Kidney epithelial cell (primary cell): ENCODE measurements at regions not wholly inside any gene's neighbourhood (a gene's known extent, or its start where the extent isn't known, plus 50 kb on each side); places are given as distances from the start of the nearest gene placed in this dataset.

Experiments
- DNase-seq: peaks from one replicate; pipeline ENCODE4 v3.0.0-alpha.2; 2010; ENCODE audit warnings: low read depth
- H3K27me3 ChIP-seq: 2 replicates; pipeline ENCODE4 v1.6.0; 2011; ENCODE audit warnings: low read length; ENCODE audit not compliant: control insufficient read depth, insufficient read depth
- H3K36me3 ChIP-seq: 2 replicates; pipeline ENCODE4 v1.5.1; 2011; ENCODE audit warnings: low read length; ENCODE audit not compliant: control insufficient read depth, insufficient read depth
- H3K4me3 ChIP-seq: 2 replicates; pipeline ENCODE4 v1.5.1; 2011; ENCODE audit warnings: low read depth, mild to moderate bottlenecking, control low read depth, low read length
- CTCF ChIP-seq: IDR thresholded peaks from 2 replicates; pipeline ENCODE4 v1.5.1; 2011; ENCODE audit warnings: mild to moderate bottlenecking, moderate library complexity, low read length, control low read depth, inconsistent platforms; ENCODE audit not compliant: insufficient read depth, poor library complexity, severe bottlenecking

- no peak for DNase-seq
- TF ChIP-seq CTCF: no peak
- Histone ChIP-seq H3K27me3 (no peaks in the 10 kb centered on the region), H3K36me3 (no peaks in the 10 kb centered on the region), H3K4me3 (no peak overlapping the region)
Measured at GRCh38 chr1:188363943-188364342, 1535.2 kb downstream of the PLA2G4A start.

DNA sequence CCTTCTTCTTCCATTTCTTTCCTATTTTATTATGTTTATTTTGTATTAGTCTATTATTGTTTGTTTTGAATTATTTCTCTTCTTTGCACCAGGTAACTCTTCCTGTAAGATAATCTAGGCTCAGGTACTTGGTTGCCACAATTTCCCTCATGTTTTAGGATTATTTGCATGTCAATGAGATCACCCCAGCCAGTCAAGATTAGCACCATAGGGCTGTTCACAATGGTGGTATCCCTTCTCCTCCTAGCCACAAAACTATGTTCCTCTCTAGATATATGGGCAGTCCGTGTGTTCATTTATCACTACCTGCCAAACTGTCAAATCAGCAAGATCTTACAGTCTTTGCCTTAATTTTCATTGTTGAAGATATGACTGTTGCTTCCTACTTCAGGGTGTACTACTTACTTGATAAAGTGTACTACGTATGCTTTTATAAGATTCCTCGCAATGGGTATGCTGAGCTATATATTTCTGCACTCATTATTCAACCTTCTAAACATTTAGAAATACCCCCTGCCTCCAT is 1536.2 kb downstream of the PLA2G4A start:
- no peaks in the 10 kb centered on the region for H3K36me3 ChIP-seq
- no peak for TF ChIP-seq CTCF
- no peak overlapping the region for H3K4me3 ChIP-seq
- DNase-seq: no peak
- no peaks in the 10 kb centered on the region for H3K27me3 ChIP-seq

DNA sequence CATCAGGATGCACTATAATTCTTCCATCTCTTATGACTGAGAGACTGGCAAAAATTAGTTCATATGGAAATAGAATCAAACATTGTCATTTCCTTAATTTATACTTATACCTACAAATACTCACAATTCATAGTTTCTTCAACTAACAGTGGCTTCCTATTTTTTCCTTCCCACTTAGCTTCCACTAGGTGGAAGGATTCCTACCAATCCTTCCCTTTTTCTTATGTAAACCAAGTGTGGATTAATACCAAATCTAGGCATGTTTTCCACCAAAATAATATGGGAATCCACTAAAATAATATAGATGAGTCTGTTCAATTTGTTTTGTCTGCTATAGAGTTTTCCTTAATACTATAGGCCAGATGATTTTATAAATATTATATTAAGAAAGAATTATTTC is 1537.1 kb downstream of the PLA2G4A start:
- TF ChIP-seq CTCF: no peak
- DNase-seq: no peak
- Histone ChIP-seq H3K36me3 (no peaks in the 10 kb centered on the region), H3K4me3 (no peak overlapping the region), H3K27me3 (no peaks in the 10 kb centered on the region)

DNA sequence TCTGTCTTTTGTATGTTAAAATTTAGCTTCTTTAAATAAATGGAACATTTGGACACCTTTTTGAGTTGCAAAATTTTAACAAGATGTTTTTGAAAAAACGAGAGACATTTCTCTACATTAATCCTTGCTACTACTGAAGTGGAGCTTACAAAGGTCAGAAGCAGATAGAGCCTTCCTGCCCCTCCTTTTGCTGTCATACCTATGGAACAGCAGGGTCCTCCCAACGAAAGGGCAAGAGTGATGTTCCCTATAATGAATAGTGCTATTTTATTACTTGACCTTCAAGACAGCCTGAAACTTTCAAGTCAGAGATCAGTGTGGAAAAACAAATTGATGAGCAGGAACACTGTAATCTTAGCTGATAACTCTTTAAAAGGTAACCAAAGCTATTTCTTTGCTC is 1538.9 kb downstream of the PLA2G4A start:
- TF ChIP-seq CTCF: no peak
- DNase-seq: no peak
- Histone ChIP-seq H3K27me3 (no peaks in the 10 kb centered on the region), H3K4me3 (no peak overlapping the region), H3K36me3 (no peaks in the 10 kb centered on the region)

DNA sequence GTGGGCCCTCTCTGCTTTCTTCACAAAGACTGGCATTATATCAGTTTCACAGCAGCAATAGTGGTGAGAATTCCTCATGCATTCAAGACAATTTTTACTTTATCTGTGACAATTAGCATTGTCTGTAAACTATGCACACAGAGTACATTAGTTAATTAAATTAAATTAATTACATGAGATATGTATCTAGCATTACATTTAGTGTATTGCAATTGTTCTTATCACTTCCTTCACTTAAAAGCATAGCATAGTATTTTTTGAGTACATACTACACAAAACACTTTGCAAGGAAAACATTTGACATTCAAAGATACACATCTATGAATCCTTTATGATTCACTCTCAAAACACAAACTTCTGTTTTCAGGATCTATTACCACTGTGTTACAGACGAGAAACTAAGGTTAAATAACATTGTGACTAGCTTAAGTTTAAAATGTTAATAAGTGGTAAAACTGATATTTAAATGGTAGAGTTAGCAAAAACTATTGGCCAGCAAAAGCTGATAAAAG is 1542.6 kb downstream of the PLA2G4A start:
- TF ChIP-seq CTCF: no peak
- Histone ChIP-seq H3K4me3 (no peak overlapping the region), H3K27me3 (no peaks in the 10 kb centered on the region), H3K36me3 (no peaks in the 10 kb centered on the region)
- no peak for DNase-seq

DNA sequence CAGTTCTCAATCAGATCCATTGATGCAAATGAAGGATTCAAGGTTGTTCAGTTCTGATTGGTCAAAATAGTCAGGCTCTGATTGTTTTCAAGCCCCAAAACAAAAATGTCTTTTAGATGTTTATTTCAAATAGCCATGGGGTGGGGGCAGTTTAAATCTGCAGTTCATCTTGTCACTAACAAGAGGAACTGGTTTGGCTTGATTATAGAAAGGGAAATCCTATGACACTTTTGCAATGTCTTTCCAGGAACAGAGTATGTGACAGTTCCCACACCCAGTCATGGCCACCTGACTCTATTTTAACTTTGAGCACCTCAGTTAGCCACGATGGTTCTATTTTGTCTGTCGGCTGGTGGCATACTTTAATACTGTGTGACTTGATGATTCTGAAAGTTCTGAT is 1544.1 kb downstream of the PLA2G4A start:
- Histone ChIP-seq H3K36me3 (no peaks in the 10 kb centered on the region), H3K4me3 (no peak overlapping the region), H3K27me3 (no peaks in the 10 kb centered on the region)
- DNase-seq: no peak
- no peak for TF ChIP-seq CTCF
